Fibroblast of skin of abdomen (primary cell): ENCODE measurements at regions not wholly inside any gene's neighbourhood (a gene's known extent, or its start where the extent isn't known, plus 50 kb on each side); places are given as distances from the start of the nearest gene placed in this dataset.
A peak's percentile ranks its signal among the peaks of the same experiment; 100 is the strongest.
"Not testable (repeated sequence)": the region's sequence is repeated elsewhere in the genome, so short reads cannot be mapped to it uniquely, and the experiment has no call there.

ENCODE experiments used
- DNase-seq: peaks from one replicate; pipeline ENCODE4 v3.0.0-alpha.2; 2013

DNA sequence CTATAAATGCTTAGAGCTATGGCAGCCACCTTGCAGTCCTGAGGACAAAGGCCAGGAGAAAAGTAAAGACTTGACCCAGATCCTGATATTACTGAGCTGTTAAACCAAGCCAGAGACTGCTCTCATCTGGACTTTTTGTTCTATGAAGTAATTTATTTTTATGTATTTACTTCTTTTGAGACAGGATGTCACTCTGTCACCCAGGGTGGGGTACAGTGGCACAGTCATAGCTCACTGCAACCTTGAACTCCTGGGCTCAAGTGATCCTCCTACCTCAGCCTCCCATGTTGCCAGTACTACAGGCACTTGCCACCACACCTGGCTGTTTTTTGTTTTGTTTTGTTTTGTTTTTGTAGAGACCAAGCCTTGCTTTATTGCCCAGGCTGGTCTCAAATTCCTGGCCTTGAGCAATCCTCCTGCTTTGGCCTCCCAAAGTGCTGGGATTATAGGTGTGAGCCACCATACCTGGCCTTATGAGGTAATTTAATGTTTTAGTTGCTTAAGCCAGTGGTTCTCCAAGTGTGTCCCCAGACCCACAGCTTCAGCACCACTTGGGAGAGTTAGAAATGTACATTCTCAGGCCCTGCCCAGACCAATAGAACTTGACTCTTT lies 112.1 kb downstream of the COPRS start:
- no peak for DNase-seq

DNA sequence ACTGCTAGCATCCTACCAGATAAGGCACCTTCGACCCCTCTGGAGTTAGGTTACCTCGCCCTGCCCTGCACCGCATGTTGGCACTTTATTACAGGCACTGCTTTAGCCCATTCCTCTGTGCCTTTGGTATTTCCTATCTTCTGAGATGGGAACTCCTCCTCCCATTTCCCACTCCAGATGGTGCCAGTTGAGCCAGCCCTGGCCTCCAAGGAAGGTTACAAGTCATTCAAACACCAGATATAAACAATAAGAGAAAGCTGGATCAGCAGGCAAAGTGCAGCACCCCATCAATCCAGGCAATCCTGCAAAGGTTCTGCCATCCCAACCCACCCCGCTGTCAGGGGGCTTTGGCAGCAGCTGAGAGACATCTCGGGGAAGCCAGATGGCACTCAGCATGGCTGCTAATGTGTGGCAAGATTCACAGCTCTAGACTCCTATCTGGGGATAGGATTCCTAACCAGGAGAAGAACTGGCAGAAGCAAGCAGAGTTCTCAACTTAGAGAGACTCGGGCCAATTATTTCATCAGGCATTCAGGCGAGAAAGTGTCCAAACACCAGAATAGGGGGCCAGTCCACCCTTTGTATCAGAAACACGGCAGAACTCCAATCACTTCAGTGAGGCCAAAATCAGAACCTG lies 113.0 kb downstream of the COPRS start:
- DNase-seq, result no peak

DNA sequence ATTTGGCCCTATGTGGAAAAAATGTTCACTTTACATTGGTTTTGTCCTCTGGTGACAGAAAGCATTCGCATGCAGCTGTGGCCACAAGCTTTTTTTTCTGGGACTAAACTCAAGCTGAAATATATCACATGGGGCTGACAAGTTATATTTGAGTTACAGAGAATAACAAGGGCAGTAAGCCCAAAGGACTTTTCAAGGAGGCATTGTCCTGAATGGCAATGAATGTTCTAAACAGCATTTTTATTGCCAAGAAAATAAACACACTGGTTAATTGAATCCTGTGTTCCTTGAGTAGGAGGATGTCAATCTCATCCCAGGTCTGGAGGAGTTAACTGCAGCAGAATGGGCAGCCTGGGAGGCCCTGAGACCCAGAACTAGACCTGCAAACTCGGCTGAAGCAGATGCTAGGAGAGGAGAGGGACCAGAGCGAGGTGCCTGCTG lies 114.5 kb downstream of the COPRS start:
- no peak for DNase-seq

DNA sequence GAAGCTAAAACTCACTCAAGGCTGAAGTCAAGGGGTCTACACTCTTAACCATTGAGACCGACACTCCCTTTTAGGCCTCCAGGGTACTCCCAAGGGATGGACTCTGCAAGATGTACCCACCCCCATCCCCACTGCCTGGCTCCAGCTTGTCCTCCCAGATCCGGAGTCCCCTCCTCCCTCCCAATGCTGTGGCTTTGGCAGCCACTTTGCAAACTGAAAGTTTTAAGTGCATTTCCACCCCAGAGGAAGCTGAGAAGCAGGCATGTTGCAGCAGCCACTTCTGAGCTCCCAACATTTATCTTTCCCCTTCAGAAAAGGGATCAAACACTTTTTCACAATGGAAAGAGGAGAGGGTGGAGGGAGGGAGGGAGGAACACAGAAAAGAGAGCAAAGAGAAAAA lies 115.2 kb downstream of the COPRS start:
- DNase-seq, result peak; percentile 73

DNA sequence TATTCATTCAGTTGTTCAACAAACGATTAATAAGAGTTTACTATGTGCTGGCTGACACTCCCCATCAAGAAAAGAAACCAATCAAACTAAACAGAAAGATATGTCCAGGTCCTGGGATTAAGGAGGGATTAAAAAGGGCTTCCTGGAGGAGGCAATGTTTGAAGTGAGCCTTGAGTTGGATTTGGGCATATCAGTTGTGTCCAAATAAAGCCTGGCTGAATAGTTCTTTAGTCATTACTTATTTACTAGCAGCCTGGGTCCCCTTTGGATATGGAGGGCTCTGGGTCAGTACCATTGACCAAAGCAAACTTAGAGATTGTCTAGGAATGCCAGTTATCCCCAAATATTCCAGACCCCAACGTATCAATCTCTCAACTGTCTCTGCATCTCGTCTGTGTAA lies 117.7 kb downstream of the COPRS start:
- no peak for DNase-seq

DNA sequence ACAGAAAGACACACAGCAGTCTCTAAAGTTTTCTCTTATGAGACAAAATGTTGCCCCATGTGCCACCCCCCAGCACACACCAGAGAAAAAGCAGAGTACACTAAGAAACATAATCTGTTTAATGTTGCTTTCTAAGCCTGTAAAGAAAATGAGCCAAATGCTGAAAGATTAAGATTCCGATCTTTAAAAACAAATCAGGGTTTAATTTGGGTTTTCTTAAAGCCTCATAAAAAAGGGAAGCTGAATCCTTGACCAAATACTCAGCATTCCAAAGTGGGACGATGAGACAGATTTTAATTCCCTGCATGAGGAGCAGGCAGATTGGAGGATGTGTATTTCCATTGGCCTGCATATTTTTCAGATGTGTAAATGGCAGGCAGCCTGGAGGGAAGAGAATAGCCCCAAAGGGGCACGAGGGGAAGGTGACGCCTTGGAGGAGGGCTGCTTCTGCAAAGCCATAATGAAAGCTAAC lies 118.4 kb downstream of the COPRS start:
- DNase-seq, result peak; percentile 97

DNA sequence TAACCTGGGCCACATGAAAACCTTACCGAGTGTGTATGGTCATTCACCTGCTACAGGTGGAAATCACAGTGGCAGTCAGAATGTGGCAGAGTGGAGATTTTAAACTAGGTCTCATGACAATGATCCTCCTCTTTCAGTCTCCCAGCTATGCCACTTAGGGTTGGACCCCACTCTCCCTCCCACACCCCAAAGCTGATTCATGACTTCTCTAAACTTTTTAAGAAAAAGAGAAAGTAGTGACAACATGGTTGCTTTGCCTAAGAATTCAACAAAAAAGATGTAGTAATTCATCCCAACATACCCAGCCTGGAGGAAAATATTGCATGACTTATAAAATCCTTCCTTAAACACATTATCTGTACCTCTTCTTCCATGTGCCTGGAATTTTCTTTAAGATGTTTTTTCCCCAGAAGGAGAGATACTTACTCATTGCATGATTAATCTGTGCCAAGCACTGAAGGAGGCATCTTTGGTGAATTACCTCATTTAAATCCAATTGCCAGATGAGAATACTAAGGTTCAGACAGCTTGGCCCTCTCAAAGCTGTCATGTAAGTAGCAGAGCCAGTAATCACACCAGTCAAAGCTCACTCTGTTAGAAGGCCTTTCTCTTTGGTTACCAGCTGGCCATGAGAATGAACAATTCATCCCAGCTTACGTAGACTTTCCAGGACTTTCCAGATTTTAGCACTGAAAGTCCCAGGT lies 119.9 kb downstream of the COPRS start:
- peak; percentile 88 for DNase-seq

DNA sequence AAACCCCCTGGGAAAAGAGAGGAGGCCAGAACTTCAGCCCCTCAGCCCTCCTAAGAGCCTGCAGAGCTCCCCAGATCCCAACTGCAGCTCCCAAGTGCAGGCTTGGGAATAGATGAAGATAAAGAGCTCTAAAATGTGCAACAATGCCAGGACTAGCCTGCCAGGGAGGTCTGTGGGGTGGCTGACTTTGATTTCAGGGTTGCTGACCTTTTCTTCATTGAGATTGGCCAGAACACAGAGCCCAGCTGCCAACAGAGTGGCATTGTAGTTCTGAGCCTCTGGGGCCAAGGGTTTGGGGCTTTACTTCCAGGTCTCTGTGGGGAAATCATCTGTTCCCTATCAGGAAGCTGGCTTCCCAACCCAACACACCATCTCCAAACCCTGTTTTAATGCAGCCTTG lies 120.6 kb downstream of the COPRS start:
- no peak for DNase-seq

DNA sequence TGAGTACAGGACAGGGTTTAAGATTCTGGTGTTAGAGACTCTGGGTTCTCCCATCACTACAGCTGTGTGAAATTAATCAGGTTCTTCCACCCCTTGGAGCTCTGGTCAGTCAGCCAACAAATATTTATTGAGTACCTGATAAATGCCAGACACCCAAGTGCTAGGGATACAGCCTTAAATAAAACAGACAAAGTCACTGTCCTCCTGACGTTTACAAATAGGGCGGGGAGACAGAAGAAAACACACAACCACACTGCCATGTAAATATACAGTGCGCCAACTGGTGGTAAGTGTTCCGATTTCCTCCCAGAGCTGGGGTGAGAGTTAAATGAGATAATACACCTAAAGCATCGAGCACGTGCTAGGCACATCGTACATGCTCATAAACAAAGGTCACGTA lies 121.0 kb downstream of the COPRS start:
- DNase-seq, result no peak

DNA sequence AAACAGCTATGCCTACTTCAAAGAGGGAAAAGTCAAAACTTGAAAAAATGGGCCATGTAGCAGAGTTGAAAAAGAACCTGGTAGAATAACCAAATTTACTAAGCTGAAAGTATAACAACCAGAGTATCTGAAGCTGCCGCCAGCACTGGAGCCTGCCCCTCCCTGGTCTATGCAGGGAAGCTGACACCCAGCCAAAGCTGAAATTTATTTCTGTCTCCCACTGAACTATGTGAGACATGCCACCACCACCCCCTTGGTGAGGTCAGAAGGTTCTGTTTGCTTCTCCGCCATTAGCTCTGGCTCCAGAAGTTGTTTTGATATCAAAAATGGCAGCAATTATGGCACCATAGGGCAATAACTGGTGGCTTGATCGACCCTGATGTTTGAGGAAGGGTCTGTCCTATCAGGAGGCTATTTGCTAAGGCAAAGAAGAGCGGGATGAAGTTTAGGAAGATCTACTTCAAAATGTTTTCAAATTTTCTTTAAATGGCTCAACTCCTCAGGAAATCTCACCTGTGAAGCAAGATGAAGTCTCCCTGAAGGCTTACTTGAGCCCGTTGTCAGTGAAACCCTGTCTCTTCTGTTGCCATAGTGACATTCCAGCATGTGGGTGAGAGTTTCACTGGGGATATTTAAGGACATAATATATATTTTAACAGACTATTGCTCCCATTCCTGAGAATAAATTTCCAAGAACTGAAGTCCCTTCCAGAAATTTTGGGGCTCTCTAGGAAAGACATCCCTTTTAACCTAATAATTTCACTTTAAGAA lies 122.0 kb downstream of the COPRS start:
- DNase-seq, result no peak

DNA sequence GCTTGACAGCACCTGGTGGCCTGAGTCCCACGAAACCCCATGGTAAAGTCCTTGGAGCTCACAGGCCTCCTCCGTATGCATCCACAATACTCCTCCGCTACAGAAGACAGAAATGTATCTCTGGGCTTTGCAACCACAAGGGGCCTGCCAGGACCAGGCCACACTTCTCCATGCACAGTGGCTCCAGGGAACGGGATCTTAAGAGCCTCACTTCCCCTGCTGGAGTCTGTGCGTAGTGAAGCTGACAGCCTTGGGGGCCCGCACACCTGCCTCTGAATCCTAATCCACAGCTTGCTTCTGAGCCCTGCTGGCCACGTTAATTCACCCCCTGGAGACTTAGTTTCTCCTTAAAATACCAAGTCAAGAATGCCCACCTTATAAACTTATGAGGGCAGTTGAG lies 125.7 kb downstream of the COPRS start:
- no peak for DNase-seq

DNA sequence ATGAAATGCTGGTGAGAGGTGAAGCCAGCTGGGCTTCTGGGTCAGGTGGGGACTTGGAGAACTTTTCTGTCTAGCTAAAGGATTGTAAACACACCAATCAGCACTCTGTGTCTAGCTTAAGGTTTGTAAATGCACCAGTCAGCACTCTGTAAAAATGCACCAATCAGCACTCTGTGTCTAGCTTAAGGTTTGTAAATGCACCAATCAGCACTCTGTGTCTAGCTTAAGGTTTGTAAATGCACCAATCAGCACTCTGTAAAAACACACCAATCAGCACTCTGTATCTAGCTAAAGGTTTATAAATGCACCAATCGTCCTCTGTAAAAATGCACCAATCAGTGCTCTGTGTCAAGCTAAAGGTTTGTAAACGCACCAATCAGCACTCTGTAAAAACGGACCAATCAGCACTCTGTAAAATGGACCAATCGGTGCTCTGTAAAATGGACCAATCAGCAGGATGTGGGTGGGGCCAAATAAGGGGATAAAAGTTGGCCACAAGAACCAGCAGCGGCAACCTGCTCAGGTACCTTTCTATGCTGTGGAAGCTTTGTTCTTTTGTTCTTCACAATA lies 127.4 kb downstream of the COPRS start:
- DNase-seq, result not testable (repeated sequence)

DNA sequence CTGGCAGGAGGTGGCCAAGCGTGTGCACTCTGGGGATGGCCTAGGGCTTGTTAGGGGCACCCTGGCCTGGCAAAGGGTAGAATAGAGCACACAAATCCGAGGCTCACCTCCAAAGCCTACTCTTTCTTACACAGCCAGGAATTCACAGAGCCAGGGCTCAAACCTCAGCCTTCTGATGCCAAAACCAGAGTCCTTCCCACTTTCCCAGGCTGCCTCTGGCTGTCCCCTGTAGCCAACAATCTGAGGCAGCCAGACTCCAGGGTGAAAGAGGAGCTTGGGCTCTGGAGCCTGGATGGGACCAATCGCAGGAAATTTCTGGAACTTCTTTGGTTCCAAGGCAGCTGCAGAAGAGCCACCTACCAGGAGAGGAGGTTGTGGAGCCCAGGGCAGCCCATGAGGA lies 127.9 kb downstream of the COPRS start:
- no peak for DNase-seq

DNA sequence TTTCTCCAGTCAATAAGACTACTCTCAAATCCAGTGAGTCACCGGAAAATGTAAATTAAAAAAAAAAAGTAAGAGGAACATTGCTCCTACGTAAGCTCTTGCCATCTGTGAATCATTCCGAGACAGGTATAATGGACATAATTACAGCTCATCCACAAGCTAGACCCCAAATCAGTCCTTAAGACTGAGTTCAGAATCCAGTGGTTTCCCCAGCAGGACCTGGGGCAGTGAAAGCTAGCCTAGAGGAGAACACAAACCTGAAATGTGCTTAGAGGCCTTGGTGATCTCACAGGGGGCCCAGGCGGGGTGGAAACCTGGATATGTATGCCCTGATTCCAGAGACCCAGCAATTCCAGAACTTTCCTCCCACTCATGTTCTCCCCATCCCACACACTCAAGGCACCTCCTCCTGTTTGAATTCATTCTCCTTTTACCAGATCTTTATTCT lies 132.0 kb downstream of the COPRS start:
- DNase-seq, result peak; percentile 44

DNA sequence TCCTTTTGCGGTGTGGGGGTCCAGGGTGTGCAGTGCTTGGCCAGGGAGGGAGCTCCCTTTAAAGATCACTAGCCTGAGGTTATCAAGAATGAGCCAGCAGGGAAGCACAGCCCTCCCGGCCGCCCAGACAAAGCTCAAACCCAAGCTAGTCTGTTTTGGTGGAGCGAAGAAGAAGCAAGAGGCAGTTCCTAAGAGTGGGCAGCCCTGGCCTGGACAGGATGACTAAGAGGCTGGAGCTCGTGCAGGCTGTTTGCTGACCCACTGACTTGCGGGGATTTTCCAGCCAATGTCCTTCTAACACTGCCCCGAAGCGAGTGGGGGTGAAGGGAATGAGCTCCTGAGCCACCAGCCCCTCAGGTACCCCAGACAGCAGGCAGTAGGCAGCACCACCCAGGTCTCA lies 134.4 kb downstream of the COPRS start:
- no peak for DNase-seq

DNA sequence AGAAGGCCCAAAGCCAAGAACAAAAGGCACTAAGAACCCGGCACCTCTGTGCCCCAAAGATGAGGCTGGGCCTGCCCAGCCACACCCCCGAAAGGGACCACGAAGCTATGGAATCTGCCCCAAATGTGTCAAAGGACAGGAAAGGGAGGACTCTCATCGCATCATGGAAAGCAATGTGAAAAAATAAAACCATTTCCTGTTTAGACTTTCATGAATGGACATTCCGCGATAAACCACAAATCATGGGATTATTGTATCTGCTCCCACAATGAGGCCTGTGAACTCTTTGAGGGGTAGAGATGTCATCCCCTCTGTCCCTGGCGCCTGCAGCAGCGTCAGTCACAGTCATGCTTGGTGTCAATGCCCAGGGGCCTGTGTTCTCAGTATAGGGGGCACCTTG lies 135.0 kb downstream of the COPRS start:
- DNase-seq, result peak; percentile 60

DNA sequence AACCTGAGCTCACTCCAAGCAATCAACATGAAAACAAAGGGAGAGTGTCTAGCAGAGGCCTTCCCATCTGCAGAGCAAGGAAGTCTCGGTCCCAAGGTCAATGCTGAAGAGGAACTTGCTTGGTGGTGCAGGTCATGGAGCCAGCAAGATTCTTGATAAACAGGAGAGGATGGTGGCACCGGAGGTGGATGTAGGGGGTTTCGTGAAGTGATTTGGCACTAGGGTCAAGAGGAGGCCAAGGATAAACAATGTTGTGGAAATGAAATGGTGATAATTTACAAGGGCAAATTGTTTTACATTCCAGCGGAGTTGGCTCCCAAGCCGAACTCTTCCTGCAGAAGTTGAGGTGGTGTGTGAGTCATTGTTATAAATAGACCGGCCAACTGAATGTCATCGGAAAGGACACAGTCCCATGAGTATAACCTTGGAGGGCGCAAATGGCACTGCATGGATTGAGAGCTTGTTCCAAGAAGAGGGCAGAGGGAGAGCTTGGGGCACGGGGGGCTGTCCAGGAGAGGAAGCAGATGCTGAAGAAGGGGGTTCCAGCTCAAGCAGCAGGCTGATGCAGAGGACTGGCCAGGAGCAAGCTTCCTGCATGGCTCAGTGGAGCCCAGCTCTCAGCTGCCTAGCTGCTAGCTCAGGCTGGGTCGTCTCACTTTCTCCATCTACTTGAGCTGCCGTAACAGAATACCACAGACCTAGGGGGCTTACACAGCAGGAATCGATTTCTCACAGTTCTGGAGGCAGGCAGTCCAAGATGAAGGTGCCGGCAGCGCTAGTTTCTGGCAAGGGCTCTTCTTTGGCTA lies 136.6 kb downstream of the COPRS start:
- peak; percentile 35 for DNase-seq

DNA sequence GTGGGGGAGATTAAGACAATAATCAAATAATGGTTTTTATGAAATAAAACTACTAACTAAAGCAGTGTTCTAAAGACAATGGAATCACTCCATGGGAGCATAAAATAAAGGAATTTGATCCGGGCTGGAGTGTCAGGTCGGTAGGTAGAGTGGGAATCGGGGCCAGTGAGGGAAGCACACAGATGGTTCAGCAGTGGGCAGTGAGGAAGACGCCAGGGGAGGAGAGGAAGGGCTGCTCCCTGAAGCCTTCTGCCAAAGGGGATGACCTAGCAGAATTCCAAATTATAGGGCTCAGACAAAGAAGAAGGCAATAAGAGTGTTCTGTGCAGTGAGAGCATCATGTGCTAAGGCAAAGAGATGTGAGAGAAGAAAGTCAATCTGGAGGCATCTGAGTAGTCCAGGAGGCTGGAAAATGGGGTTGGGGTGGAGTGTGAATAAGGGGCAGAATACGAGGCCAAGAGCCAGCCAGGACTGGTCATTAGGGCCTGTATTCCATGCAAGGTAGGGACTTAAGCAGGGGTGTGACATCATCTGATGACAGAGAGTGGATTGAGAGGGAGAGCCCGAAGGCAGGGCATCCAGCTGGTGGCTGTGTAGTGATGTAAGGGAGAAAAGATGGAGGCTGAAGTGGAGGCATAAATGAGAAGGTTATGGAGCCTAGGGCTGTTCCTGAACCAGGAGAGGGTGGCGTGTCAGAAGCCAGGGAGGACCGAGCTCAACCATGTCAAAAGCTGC lies 137.6 kb downstream of the COPRS start:
- no peak for DNase-seq

DNA sequence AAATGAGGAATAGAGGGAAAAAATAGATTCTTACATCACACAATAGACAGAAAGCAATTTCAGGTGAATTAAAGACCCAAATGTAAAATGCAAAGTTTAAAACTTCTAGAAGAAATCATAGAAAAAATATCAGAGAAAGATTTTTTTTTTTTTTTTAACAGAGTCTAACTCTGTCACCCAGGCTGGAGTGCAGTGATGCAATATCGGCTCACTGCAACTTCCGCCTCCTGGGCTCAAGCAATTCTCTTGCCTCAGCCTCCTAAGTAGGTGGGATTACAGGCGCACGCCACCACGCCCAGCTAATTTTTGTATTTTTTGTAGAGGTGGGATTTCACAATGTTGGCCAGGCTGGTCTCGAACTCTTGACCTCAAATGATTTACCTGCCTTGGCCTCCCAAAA lies 141.8 kb downstream of the COPRS start:
- not testable (repeated sequence) for DNase-seq

DNA sequence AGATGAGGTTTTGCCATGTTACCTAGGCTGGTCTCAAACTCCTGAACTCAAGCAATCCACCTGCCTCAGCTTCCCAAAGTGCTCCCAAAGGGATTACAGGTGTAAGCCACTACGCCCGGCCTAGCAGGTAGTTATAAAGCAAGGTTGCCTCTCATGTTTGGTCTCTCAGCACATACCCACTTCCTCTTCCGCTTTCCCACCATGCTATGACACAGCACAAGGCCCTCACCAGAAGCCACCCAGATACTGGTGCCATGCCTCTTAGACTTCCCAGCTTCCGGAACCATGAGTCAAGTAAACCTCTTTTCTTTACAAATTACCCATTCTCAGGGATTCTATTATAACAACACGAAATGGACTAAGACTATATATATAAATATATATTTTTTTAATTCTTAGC lies 143.6 kb downstream of the COPRS start:
- DNase-seq, result no peak

DNA sequence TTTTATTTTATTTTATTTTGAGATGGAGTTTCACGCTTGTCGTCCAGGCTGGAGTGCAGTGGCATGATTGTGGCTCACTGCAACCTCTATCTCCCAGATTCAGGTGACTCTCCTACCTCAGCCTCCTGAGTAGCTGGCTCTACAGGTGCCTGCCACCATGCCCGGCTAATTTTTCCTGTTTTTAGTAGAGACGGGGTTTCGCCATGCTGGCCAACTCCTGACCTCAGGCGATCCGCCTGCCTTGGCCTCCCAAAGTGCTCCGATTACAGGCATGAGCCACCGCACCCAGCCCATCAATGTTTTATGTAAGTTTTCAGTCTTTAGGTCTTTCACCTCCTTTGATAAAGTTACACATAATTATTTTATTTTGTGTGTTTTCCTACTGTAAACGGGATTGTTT lies 154.6 kb downstream of the COPRS start:
- no peak for DNase-seq
